HPDE6-E6E7 (cell line): ENCODE measurements at regions not wholly inside any gene's neighbourhood (a gene's known extent, or its start where the extent isn't known, plus 50 kb on each side); places are given as distances from the start of the nearest gene placed in this dataset.
"Not testable (repeated sequence)": the region's sequence is repeated elsewhere in the genome, so short reads cannot be mapped to it uniquely, and the experiment has no call there.

Experiments used
- DNase-seq: peaks from one replicate; pipeline ENCODE4 v3.0.0; 2011; ENCODE audit warnings: missing footprints; ENCODE audit errors: extremely low spot score

GRCh38 chr18:38221476-38222100, 656.0 kb upstream of the CELF4 start:
- no peak for DNase-seq

- DNase-seq: no peak
Observed at GRCh38 chr18:38198956-38199355, 633.4 kb upstream of the CELF4 start.

- DNase-seq: no peak
Observed at GRCh38 chr18:38198526-38198925, 632.9 kb upstream of the CELF4 start.

DNA sequence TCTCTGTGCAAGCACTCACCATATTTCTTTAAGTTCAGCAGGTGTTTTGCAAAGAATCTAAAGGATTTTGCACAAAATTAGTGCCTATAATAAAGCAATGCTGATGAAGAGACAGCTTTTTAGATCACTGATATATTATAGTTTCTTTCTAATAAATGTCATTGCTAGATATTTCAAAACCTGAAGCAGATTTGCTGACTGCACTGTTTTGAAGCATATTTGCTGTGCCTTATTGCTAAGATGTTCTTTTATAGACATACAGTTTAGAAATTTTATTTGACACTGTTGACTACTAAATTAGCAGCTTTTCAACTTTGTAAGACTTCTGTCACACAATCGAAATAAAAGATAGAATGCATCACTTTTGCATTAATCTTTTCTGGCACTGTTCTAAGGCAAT, 620.9 kb upstream of the CELF4 start:
- DNase-seq: no peak

DNA sequence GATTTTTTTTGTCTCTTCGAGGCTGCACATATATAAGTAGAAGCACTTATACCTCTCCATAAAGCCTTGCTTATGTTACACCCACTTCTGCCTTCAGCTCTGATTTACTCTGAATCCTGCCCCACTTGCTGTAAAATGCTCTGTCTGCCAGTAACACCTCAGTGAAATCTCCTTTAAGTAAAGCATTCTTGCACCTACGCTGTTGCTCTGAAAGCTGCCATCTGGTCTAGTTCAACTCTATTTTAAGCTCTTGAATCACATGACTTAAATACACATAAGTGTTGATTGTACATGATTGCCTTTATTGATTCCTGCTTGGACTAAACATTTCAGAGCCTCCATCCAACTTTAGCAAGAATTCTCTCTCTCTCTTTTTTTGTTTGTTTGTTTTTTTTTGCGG, 609.0 kb upstream of the CELF4 start:
- no peak for DNase-seq

GRCh38 chr18:38174173-38174572, 608.6 kb upstream of the CELF4 start:
- DNase-seq: no peak

GRCh38 chr18:38170845-38171244, 605.2 kb upstream of the CELF4 start:
- no peak for DNase-seq

DNA sequence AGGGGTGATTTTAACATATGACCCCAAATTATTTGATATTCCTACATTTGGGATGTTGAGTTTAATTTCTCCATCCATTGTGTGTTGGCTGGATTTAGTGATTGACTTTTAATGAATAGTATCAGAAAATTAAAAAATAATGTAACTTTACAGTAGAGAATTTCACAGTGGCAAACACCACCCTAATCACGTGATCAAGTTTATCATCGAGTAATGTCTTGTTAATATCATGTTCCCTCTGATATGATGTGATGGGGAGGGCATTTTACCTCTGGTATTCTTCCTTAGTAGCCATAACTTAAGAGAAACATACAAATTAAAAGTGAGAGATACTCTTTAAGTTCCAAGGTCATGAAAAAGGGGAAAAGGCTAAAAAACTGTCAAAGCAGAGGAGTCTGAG, 602.0 kb upstream of the CELF4 start:
- no peak for DNase-seq

- not testable (repeated sequence) for DNase-seq
Observed at GRCh38 chr18:38153116-38153515, 587.5 kb upstream of the CELF4 start.

DNA sequence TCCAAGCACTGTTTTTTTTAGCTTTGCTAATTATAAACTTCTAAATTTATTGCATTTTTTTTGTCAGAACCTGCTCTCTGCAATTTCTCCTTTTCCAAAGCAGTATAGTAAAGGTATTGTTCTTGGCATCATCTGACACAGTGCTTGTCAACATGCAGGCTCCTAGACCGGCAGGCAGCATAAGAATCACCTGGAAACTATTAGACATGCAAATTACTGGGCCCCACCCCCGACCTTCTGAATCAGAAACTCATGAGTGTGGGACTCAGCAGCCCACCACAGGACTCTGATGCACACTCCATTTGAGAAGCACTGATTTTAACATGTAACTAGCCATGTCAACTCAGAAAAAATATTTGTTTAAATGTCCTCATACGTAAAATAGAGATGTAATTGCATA, 551.1 kb upstream of the CELF4 start:
- DNase-seq: no peak

- DNase-seq: no peak
Observed at GRCh38 chr18:38115201-38115600, 549.6 kb upstream of the CELF4 start.

GRCh38 chr18:38087538-38087937, 521.9 kb upstream of the CELF4 start:
- DNase-seq: no peak

- no peak for DNase-seq
Observed at GRCh38 chr18:38081516-38081915, 515.9 kb upstream of the CELF4 start.

DNA sequence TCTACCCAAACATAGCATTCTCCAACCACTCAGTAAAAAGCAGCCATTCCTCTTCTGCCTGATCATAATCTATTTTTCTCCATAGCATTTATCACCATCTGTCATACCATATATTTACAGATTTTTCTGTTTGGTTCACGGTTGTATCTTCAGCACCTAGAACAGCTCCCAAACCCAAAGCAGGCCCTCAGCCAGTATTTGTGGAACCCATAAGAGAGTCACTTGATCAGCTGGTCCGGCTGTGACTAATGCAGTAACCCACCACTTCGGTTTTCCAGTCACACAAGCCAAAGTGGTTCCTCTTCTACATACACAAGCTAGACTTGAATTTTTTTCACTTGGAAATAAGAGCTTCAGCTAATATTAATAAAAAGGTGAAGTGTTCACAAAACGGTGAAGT, 511.6 kb upstream of the CELF4 start:
- no peak for DNase-seq

DNA sequence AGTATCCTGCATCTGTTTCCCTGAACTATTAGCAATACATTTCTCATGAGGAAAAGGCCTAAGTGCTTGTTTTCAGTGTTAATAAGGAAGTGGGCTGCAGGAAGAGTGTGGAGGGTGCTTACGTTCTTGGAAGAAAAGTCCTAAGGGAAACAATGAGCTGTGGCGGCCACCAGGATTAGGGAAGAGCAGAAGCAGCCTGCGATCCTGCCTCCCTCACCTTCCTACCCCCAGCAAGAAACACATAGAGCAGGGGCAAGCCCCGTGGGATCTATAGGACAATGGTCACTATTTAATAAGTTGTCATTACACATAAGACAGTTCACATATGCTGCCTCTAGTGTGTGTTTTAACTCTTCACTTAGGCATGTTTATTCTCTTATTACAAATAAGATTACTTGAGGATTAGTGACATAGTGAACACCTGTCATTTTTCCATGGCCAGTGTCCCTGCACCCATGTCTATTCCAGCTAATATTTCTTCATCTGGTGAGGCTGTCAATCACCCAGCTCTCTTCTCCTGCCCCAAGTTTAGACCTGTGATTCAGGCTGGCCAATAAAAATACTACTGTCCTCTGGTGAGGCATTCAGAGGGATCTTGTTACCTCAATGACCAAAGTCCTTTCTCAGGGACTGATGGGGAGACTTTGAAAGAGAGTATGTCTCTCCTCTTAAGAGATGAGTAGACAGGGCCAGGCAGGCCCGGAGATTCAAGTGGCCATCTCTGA, 510.9 kb upstream of the CELF4 start:
- no peak for DNase-seq

DNA sequence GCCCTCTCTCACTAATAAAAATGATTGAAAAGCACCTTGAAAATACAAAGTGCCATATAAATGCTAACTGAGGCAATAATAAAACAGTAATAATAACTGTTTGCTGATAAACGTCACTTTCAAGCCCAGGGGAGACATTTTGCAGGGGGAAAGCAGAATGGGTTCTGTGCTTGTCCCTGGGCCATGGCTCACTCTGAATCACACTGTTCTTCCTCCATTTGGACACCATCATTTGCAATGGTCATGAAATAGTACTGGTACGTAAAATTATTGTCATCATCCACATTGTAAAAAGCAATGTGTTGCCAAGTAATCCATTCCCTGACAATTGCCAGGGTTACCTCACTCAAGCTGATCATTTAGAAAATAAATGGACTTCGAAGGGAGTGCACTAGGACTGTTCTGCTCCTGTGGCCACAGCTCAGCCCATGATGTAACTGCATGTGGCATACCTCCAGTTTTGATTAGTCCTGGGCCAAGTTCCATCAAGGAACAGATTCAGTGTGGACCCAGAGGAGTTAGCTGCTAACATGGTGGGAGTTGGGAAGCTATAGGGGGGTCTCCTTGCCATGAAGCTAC, 508.8 kb upstream of the CELF4 start:
- DNase-seq: no peak

DNA sequence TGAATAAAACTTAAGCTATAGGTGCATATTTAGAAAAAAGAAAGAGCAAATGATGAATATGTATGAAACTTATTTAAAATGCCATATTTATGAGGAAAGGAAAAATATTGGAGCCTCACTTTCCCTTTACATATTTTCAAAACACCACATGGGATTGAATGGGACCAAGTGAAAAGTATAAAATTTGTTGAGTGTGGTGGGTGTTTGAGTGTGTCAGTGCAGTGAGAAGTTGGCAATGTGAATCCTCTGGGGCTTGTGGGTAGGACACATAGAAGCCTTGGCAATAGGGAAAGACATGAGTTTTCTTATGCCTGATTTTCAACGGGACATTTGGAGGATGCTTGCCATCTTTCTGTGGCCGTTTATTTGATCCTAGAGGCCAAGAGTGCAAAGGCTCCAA, 502.2 kb upstream of the CELF4 start:
- no peak for DNase-seq

DNA sequence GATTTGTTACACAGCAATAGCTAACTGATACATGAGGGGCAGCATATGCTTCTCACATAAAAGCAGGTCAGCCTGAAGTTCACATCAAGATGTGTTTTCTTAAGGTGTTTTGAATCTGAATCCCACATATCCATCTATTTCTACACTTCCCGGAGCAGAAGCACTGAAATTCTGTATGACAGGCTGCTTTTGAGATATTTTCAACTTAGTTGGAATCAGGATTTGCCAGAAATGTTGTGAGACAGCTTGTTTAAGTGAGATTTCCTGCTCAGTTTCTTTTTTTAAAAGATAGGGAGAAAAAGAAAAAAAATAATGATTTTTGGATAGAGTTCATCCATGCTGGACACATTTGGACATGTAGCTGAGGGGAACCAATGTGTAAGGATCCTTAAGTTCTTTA, 501.5 kb upstream of the CELF4 start:
- DNase-seq: no peak

GRCh38 chr18:38052879-38053590, 487.4 kb upstream of the CELF4 start:
- DNase-seq: peak; percentile 28

DNA sequence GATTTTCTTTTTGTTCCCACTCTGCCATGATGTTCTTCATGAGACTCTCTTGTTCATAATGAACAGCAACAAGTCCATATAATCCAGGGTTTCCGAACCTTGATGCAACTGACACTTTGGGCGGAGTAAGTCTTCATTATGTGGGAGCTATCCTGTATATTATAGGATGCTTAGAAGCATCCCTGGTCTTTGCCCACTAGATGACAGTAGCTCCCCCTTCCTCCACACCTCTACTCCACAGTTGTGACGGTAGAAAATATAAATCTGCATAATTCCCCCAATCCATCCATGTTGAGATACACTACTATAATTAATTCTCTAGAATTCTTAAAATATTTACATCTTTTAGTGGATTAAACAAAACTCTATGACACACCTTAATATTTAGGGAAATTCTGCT, 482.2 kb upstream of the CELF4 start:
- no peak for DNase-seq

DNA sequence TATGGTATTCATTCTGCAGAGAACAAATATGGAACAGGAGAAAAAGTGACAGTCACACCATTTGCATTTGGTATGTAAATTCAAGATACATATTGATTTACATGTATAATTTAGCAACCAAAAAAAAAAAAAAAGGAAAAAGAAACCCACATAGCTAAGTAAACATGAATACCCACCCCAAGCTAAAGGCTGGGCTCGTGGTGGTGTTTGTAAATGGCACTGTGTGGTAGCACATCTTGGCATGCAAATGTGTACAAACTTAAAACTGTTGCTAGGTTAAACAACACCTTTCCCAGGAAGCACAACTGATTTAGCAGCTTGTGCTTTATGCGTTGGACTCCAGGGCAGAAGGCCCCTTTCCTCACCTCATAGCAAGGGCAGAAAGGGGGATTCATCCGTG, 481.1 kb upstream of the CELF4 start:
- no peak for DNase-seq

- DNase-seq: no peak
Observed at GRCh38 chr18:38045845-38046244, 480.2 kb upstream of the CELF4 start.
